GM18505 (cell line): ENCODE measurements at regions not wholly inside any gene's neighbourhood (a gene's known extent, or its start where the extent isn't known, plus 50 kb on each side); places are given as distances from the start of the nearest gene placed in this dataset.
"Not testable (repeated sequence)": the region's sequence is repeated elsewhere in the genome, so short reads cannot be mapped to it uniquely, and the experiment has no call there.

Experiments
- ATAC-seq: cut with Tn5 transposase; IDR thresholded peaks from one replicate; pipeline ENCODE4 v1.9.1; 2021; ENCODE audit not compliant: unreplicated experiment
- POLR2A ChIP-seq: IDR thresholded peaks from 4 replicates; pipeline ENCODE4 v1.6.1; 2011; ENCODE audit warnings: borderline replicate concordance; ENCODE audit not compliant: insufficient read depth, insufficient read length; ENCODE audit errors: extremely low read depth

- no peak for ATAC-seq
- peak; percentile 33 for TF ChIP-seq POLR2A
These were observed 55.4 kb downstream of the TMEM121 start for GRCh38 chr14:105581551-105582341.

- no peak for ATAC-seq
- TF ChIP-seq POLR2A, result no peak
These were observed 56.3 kb downstream of the TMEM121 start for GRCh38 chr14:105582639-105583038.

- ATAC-seq, result not testable (repeated sequence)
These were observed 57.5 kb downstream of the TMEM121 start for GRCh38 chr14:105583914-105584313.

GRCh38 chr14:105585290-105585689, 58.9 kb downstream of the TMEM121 start:
- ATAC-seq, result not testable (repeated sequence)

- not testable (repeated sequence) for ATAC-seq
These were observed 59.3 kb downstream of the TMEM121 start for GRCh38 chr14:105585722-105586121.

- not testable (repeated sequence) for ATAC-seq
These were observed 59.9 kb downstream of the TMEM121 start for GRCh38 chr14:105586144-105586872.

GRCh38 chr14:105587034-105587433, 60.7 kb downstream of the TMEM121 start:
- not testable (repeated sequence) for ATAC-seq

GRCh38 chr14:105587482-105588235, 61.3 kb downstream of the TMEM121 start:
- not testable (repeated sequence) for ATAC-seq

- no peak for ATAC-seq
- no peak for TF ChIP-seq POLR2A
These were observed 62.0 kb downstream of the TMEM121 start for GRCh38 chr14:105588236-105588860.

GRCh38 chr14:105589161-105589925, 63.0 kb downstream of the TMEM121 start:
- ATAC-seq, result no peak
- TF ChIP-seq POLR2A, result no peak

- not testable (repeated sequence) for ATAC-seq
These were observed 63.5 kb downstream of the TMEM121 start for GRCh38 chr14:105589926-105590185.

GRCh38 chr14:105591052-105591451, 64.7 kb downstream of the TMEM121 start:
- ATAC-seq, result no peak
- no peak for TF ChIP-seq POLR2A

GRCh38 chr14:105591792-105592341, 65.5 kb downstream of the TMEM121 start:
- not testable (repeated sequence) for ATAC-seq

GRCh38 chr14:105592646-105593045, 66.3 kb downstream of the TMEM121 start:
- not testable (repeated sequence) for ATAC-seq

- ATAC-seq, result not testable (repeated sequence)
These were observed 69.0 kb downstream of the TMEM121 start for GRCh38 chr14:105595346-105595745.

- ATAC-seq, result not testable (repeated sequence)
These were observed 70.0 kb downstream of the TMEM121 start for GRCh38 chr14:105596374-105596773.

- ATAC-seq, result not testable (repeated sequence)
These were observed 71.8 kb downstream of the TMEM121 start for GRCh38 chr14:105598040-105598763.

GRCh38 chr14:105598925-105599586, 72.7 kb downstream of the TMEM121 start:
- ATAC-seq, result not testable (repeated sequence)
